Fibroblast of mammary gland (primary cell): ENCODE measurements at regions not wholly inside any gene's neighbourhood (a gene's known extent, or its start where the extent isn't known, plus 50 kb on each side); places are given as distances from the start of the nearest gene placed in this dataset.

Experiments
- DNase-seq: peaks from one replicate; pipeline ENCODE4 v3.0.0-alpha.2; 2010; ENCODE audit warnings: low read depth
- H3K4me3 ChIP-seq: 2 replicates; pipeline ENCODE4 v1.5.1; 2011; ENCODE audit warnings: low read depth, mild to moderate bottlenecking, low read length, moderate library complexity; ENCODE audit not compliant: control insufficient read depth
- TF ChIP-seq, protein P1 (sequence below): conservative IDR thresholded peaks from 2 replicates; pipeline ENCODE4 v1.5.1; 2011; ENCODE audit warnings: low read depth, low read length, inconsistent platforms; ENCODE audit not compliant: control insufficient read depth, insufficient read depth

DNA sequence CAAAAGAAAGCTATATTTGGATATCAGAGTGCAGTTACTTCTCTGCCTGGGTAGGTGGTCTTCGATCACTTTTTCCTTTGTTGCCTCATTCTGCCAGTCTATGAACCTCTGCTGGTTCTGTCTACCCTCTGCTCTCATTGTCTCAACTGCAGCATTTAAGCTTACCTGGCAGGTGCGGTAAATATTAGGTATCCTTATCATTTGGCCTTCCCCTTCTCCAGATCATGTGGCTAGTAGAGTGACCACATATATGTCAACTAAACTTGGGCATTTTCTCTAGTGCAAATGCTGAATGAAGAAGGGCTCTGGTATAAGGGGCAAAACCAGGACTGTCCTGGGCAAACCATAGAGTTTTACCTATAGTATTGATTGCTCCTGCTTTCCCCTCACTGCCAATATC, 180.8 kb downstream of the MDFIC start:
- TF ChIP-seq, protein P1, sequence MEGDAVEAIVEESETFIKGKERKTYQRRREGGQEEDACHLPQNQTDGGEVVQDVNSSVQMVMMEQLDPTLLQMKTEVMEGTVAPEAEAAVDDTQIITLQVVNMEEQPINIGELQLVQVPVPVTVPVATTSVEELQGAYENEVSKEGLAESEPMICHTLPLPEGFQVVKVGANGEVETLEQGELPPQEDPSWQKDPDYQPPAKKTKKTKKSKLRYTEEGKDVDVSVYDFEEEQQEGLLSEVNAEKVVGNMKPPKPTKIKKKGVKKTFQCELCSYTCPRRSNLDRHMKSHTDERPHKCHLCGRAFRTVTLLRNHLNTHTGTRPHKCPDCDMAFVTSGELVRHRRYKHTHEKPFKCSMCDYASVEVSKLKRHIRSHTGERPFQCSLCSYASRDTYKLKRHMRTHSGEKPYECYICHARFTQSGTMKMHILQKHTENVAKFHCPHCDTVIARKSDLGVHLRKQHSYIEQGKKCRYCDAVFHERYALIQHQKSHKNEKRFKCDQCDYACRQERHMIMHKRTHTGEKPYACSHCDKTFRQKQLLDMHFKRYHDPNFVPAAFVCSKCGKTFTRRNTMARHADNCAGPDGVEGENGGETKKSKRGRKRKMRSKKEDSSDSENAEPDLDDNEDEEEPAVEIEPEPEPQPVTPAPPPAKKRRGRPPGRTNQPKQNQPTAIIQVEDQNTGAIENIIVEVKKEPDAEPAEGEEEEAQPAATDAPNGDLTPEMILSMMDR = no peak
- no peak for DNase-seq
- H3K4me3 ChIP-seq = no peak overlapping the region

DNA sequence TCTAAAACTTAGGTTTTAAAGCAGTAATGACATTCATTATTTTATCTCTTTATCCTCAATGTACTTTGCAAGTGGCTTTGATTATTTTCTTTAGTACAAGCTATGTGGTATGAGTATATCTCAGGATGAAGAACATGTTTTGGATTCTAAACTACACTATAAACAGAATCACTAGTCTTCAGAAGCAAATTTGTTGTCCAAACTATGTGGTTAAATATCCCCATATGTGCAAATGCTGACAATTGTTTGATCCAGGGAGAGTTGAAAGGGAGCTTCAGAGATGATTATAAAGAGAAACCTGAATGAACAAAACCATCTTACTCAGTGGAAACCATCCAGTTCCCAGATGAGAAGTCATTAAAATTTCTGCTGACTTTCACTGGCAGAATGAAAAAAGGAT, 179.3 kb downstream of the MDFIC start:
- no peak overlapping the region for H3K4me3 ChIP-seq
- TF ChIP-seq, protein P1 = no peak
- no peak for DNase-seq

DNA sequence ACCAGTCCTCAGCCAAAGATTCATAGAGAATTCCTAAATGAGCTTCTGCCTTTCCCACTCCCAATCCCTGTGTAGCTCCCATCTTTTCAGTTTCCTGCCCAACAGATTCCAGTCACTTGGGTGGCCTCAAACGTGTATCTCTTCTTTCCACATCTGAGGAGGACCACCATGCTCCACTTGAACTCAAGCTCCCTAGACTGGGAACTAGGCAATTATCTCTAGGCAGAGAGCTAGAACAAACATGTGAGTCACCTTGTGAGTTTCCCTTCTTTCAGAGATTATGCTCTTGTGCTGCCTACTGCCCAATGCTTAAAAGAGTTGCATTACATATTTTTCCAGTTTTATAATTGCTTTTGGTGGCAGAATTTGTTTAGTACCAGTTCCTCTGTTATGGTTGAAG, 178.0 kb downstream of the MDFIC start:
- H3K4me3 ChIP-seq = no peak overlapping the region
- TF ChIP-seq, protein P1 = peak; percentile 11
- peak; percentile 78 for DNase-seq

DNA sequence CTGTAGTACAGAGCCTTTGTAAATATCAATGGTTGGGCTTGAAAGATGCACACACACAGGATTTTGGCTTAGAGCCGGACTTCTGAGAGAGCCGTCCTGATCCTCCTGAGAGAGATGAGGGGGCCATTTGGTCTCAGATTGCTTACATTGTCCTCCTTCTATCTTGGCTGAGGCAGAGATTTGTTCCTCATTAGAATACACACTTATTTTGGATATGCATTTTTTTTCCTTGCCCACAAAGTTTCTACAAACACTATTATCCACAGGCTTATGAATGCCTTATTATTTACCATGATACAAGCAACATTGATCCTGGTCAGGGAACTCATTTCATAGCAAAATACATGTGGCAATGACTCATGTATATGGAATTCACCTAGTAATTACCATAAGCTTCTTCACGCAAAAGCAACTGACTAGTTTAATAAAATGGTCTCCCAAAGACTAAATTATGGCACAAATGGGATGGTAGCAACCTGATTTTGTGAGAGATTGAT, 175.3 kb downstream of the MDFIC start:
- peak; percentile 81 for DNase-seq
- TF ChIP-seq, protein P1 = no peak
- no peak overlapping the region for H3K4me3 ChIP-seq

DNA sequence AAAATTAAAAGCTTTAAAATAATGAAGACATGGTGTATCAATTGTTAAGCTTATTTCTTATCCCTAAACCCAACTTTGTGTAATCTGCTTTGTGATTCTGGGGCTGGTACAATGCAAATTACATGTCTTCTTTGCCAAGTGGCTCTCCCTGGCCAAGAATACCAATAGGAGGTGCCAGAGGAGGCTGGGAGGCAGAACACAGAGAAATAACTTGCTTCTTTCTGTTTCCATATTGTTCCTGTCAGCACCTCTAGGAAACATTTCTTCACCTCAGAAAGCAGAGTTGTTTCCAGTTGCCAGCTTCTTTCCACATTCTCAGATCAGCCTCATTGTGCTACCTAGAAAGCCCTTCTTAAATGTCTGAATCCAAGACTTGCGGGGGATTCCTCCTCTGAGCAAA, 174.4 kb downstream of the MDFIC start:
- TF ChIP-seq, protein P1 = no peak
- H3K4me3 ChIP-seq = no peak overlapping the region
- no peak for DNase-seq

DNA sequence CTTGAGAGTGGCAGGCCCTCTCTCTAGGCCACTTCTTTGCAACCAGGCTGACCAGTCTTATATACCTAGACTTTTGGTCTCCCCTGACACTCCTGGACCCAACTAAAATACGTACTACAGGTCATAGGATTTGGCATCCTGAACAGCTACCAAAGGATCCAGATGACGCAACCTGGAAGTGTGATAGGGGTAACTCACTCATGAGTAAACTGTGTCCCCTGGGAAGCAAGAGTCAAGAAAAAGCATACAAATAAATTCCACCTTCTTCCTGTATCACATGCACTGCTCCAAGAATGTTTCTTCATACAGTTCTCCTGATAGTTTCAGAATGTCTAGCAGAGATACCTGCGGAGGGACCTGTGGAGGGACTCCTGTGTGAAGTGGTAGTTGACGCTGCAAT, 172.3 kb downstream of the MDFIC start:
- no peak overlapping the region for H3K4me3 ChIP-seq
- TF ChIP-seq, protein P1 = no peak
- peak; percentile 96 for DNase-seq

DNA sequence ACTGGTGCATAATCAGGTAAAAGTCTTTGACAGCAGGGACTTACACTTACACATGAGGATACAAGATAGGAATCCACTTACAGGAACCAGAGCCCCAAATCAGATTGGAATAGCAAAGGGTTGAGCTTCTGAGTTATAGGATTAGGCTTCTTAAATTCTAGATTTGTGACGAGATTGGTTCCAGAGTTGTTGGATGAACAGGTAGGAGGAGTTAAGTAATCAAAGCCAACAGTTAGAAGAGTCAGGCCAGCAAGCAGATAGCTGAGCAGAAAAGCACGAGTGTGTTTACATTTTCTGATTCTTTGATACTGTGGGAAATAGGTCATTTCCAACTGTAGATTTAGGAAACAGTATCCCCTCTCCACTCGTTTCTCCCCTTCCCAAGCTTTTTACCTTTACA, 167.0 kb downstream of the MDFIC start:
- TF ChIP-seq, protein P1 = no peak
- DNase-seq = no peak
- no peak overlapping the region for H3K4me3 ChIP-seq
